Lung (tissue), 11 donors: ENCODE measurements at regions not wholly inside any gene's neighbourhood (a gene's known extent, or its start where the extent isn't known, plus 50 kb on each side); places are given as distances from the start of the nearest gene placed in this dataset.

ENCODE experiments used
- ATAC-seq: fragments of 200-7000 bp; cut with Tn5 transposase; one replicate; pipeline ENCODE4 v1.9.1; 2020; ENCODE audit warnings: moderate number of reproducible peaks; ENCODE audit not compliant: insufficient read depth, low FRiP score
- DNase-seq, 3 donors: peaks; one replicate each; pipeline ENCODE4 v3.0.0-alpha.2; 2013 to 2017
- H3K27ac ChIP-seq, 2 donors: one replicate each; pipeline ENCODE4 v1.5.1; 2013; ENCODE audit warnings: mild to moderate bottlenecking in 2 of 2, moderate library complexity in 2 of 2, control low read depth in 1 of 2, inconsistent platforms in 1 of 2, low read depth in 1 of 2, low read length in 1 of 2
- H3K27me3 ChIP-seq, 3 donors: one replicate each; pipeline ENCODE4 v1.5.1; 2013; ENCODE audit warnings: low read length in 2 of 3; ENCODE audit not compliant: control insufficient read depth in 3 of 3, insufficient read depth in 3 of 3
- H3K36me3 ChIP-seq, 4 donors: one replicate each; pipeline ENCODE4 v1.5.1; 2013; ENCODE audit warnings: low read length in 4 of 4, mild to moderate bottlenecking in 1 of 4, moderate library complexity in 1 of 4; ENCODE audit not compliant: control insufficient read depth in 4 of 4, insufficient read depth in 4 of 4
- H3K4me1 ChIP-seq, 5 donors: one replicate each; pipeline ENCODE4 v1.5.1; 2013; ENCODE audit warnings: low read length in 5 of 5, mild to moderate bottlenecking in 2 of 5, moderate library complexity in 1 of 5; ENCODE audit not compliant: control insufficient read depth in 5 of 5, insufficient read depth in 5 of 5
- H3K4me3 ChIP-seq: one replicate; pipeline ENCODE4 v1.5.1; 2013; ENCODE audit warnings: mild to moderate bottlenecking, control low read depth, moderate library complexity
- H3K9ac ChIP-seq, 2 donors: one replicate each; pipeline ENCODE4 v1.5.1; 2013; ENCODE audit warnings: low read length in 2 of 2, control low read depth in 1 of 2; ENCODE audit not compliant: insufficient read depth in 1 of 2
- H3K9me3 ChIP-seq, 4 donors: one replicate each; pipeline ENCODE4 v1.5.1; 2013; ENCODE audit warnings: low read length in 3 of 4, mild to moderate bottlenecking in 1 of 4, moderate library complexity in 1 of 4; ENCODE audit not compliant: control insufficient read depth in 4 of 4, insufficient read depth in 3 of 4
- CTCF ChIP-seq: IDR thresholded peaks from 2 replicates; pipeline ENCODE4 v1.5.1; 2012; ENCODE audit warnings: mild to moderate bottlenecking; ENCODE audit errors: control extremely low read depth, extremely low read depth
- WGBS, 2 donors: extraction: QIAGEN DNeasy Blood & Tissue Kit; methylation state at CpG; one replicate each; pipeline ENCODE4 v1.1.7; 2013; 5-methylcytosine and 5-hydroxymethylcytosine counted together
- donor health status: control.
- donor health status: control.
- donor health status: Bipolar disorder and iron deficiency.
- donor health status: healthy.
- donor health status: DM: yes; HTN: yes; CAD: no.

- no peak overlapping the region for H3K9ac ChIP-seq
- no peaks in the 10 kb centered on the region for H3K27me3 ChIP-seq
- ATAC-seq (no peak), DNase-seq (no peak)
- no peaks in the 10 kb centered on the region for H3K4me1 ChIP-seq
- no peaks in the 10 kb centered on the region for H3K9me3 ChIP-seq
- no peak overlapping the region for H3K27ac ChIP-seq
- H3K4me3 ChIP-seq = no peak overlapping the region
- no peaks in the 10 kb centered on the region for H3K36me3 ChIP-seq
- 52 to 57% methylated on average over 4 of the region's 4 CpGs for WGBS, 2 donors
- TF ChIP-seq CTCF = no peak
These were observed 329.5 kb upstream of the HSF2 start for GRCh38 chr6:122069932-122070331.

GRCh38 chr6:122072014-122072647 lies 327.3 kb upstream of the HSF2 start:
- Histone ChIP-seq H3K9me3 (no peaks in the 10 kb centered on the region), H3K27ac (no peak overlapping the region), H3K4me3 (no peak overlapping the region), H3K27me3 (no peaks in the 10 kb centered on the region), H3K4me1 (peaks cover 0 to 3% (median 0%) of the 10 kb centered on the region in 5 donors), H3K36me3 (no peaks in the 10 kb centered on the region), H3K9ac (no peak overlapping the region)
- ATAC-seq = no peak
- no peak for TF ChIP-seq CTCF
- 90 to 94% methylated on average over 8 of the region's 8 CpGs for WGBS, 2 donors
- DNase-seq = no peak

- Histone ChIP-seq H3K4me1 (peaks cover 0 to 3% (median 0%) of the 10 kb centered on the region in 5 donors), H3K36me3 (no peaks in the 10 kb centered on the region), H3K9me3 (no peaks in the 10 kb centered on the region), H3K9ac (no peak overlapping the region), H3K27me3 (no peaks in the 10 kb centered on the region), H3K27ac (no peak overlapping the region), H3K4me3 (no peak overlapping the region)
- DNase-seq (no peak), ATAC-seq (no peak)
- no peak for TF ChIP-seq CTCF
These were observed 324.2 kb upstream of the HSF2 start for GRCh38 chr6:122075084-122075838.
